ENCODE measurements at regions not wholly inside any gene's neighbourhood (a gene's known extent, or its start where the extent isn't known, plus 50 kb on each side); places are given as distances from the start of the nearest gene placed in this dataset.

GRCh38 chr7:115471891-115472290 is 550.0 kb downstream of the MDFIC start:
- DNase-seq (ENCODE audit: low spot score): no peak

GRCh38 chr7:115462301-115463015 is 540.6 kb downstream of the MDFIC start:
- DNase-seq (ENCODE audit: low spot score): no peak

- no peak for DNase-seq (ENCODE audit: low spot score)
These were observed 527.8 kb downstream of the MDFIC start for GRCh38 chr7:115449689-115450088.

- no peak for DNase-seq (ENCODE audit: low spot score)
These were observed 525.6 kb downstream of the MDFIC start for GRCh38 chr7:115447495-115447894.

- no peak for DNase-seq (ENCODE audit: low spot score)
These were observed 519.1 kb downstream of the MDFIC start for GRCh38 chr7:115441033-115441432.

GRCh38 chr7:115435178-115435577 is 513.3 kb downstream of the MDFIC start:
- DNase-seq (ENCODE audit: low spot score): no peak

- no peak for DNase-seq (ENCODE audit: low spot score)
These were observed 508.0 kb downstream of the MDFIC start for GRCh38 chr7:115429918-115430317.

- DNase-seq (ENCODE audit: low spot score): no peak
These were observed 495.8 kb downstream of the MDFIC start for GRCh38 chr7:115417662-115418061.

GRCh38 chr7:115410972-115411686 is 489.2 kb downstream of the MDFIC start:
- no peak for DNase-seq (ENCODE audit: low spot score)

GRCh38 chr7:115410434-115410820 is 488.5 kb downstream of the MDFIC start:
- no peak for DNase-seq (ENCODE audit: low spot score)

GRCh38 chr7:115409682-115410433 is 488.0 kb downstream of the MDFIC start:
- DNase-seq (ENCODE audit: low spot score): no peak

GRCh38 chr7:115406219-115406618 is 484.3 kb downstream of the MDFIC start:
- DNase-seq (ENCODE audit: low spot score): no peak

GRCh38 chr7:115387137-115387536 is 465.2 kb downstream of the MDFIC start:
- DNase-seq (ENCODE audit: low spot score): no peak

GRCh38 chr7:115379321-115379720 is 457.4 kb downstream of the MDFIC start:
- no peak for DNase-seq (ENCODE audit: low spot score)

- DNase-seq (ENCODE audit: low spot score): no peak
These were observed 447.1 kb downstream of the MDFIC start for GRCh38 chr7:115368998-115369397.

- no peak for DNase-seq (ENCODE audit: low spot score)
These were observed 442.0 kb downstream of the MDFIC start for GRCh38 chr7:115363916-115364315.

GRCh38 chr7:115359955-115360354 is 438.1 kb downstream of the MDFIC start:
- no peak for DNase-seq (ENCODE audit: low spot score)

- DNase-seq (ENCODE audit: low spot score): no peak
These were observed 437.2 kb downstream of the MDFIC start for GRCh38 chr7:115359119-115359518.

- no peak for DNase-seq (ENCODE audit: low spot score)
These were observed 435.8 kb downstream of the MDFIC start for GRCh38 chr7:115357703-115357999.

GRCh38 chr7:115356999-115357702 is 435.3 kb downstream of the MDFIC start:
- peak; percentile 6 for DNase-seq (ENCODE audit: low spot score)

- peak; percentile 4 for DNase-seq (ENCODE audit: low spot score)
These were observed 434.3 kb downstream of the MDFIC start for GRCh38 chr7:115356139-115356746.

GRCh38 chr7:115354925-115355324 is 433.0 kb downstream of the MDFIC start:
- no peak for DNase-seq (ENCODE audit: low spot score)
